ENCODE measurements at regions not wholly inside any gene's neighbourhood (a gene's known extent, or its start where the extent isn't known, plus 50 kb on each side); places are given as distances from the start of the nearest gene placed in this dataset.

- TF ChIP-seq CTCF (IDR thresholded peaks at IDR 0.05; ENCODE audit: control insufficient read depth, extremely low read depth, insufficient read depth), result no peak
- no peak overlapping the region for H3K4me3 ChIP-seq (ENCODE audit: low read depth, low read length)
- DNase-seq (ENCODE audit: low read depth), result no peak
These were observed 100.7 kb upstream of the TSPAN2 start for GRCh38 chr1:115189814-115190539.

- TF ChIP-seq CTCF (IDR thresholded peaks at IDR 0.05; ENCODE audit: control insufficient read depth, extremely low read depth, insufficient read depth), result no peak
- no peak for DNase-seq (ENCODE audit: low read depth)
- no peak overlapping the region for H3K4me3 ChIP-seq (ENCODE audit: low read depth, low read length)
These were observed 99.5 kb upstream of the TSPAN2 start for GRCh38 chr1:115188680-115189395.

- no peak for DNase-seq (ENCODE audit: low read depth)
- H3K4me3 ChIP-seq (ENCODE audit: low read depth, low read length), result no peak overlapping the region
- TF ChIP-seq CTCF (IDR thresholded peaks at IDR 0.05; ENCODE audit: control insufficient read depth, extremely low read depth, insufficient read depth), result no peak
These were observed 97.5 kb upstream of the TSPAN2 start for GRCh38 chr1:115186711-115187265.

- DNase-seq (ENCODE audit: low read depth), result no peak
- H3K4me3 ChIP-seq (ENCODE audit: low read depth, low read length), result no peak overlapping the region
- TF ChIP-seq CTCF (IDR thresholded peaks at IDR 0.05; ENCODE audit: control insufficient read depth, extremely low read depth, insufficient read depth), result no peak
These were observed 96.0 kb upstream of the TSPAN2 start for GRCh38 chr1:115185336-115185735.

DNA sequence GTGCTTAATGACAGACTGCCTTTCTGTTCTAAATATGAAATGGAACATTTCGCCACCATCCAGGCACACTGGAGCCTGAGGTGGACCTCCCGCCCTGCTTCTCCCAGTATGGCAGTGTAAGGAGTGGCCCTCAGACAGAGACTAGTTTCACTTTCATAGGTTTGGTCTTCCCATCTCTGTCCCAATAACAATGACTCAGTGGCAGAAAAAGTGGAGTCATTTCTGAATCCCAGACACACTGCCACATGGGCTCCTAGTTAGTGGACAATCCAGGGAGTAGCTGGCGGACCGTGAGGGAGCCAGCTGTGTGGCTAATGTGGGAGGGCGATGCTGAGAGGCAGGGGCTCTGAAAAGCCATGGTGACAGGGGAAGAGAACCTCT is 95.6 kb upstream of the TSPAN2 start:
- no peak overlapping the region for H3K4me3 ChIP-seq (ENCODE audit: low read depth, low read length)
- no peak for TF ChIP-seq CTCF (IDR thresholded peaks at IDR 0.05; ENCODE audit: control insufficient read depth, extremely low read depth, insufficient read depth)
- no peak for DNase-seq (ENCODE audit: low read depth)

- no peak overlapping the region for H3K4me3 ChIP-seq (ENCODE audit: low read depth, low read length)
- no peak for DNase-seq (ENCODE audit: low read depth)
- TF ChIP-seq CTCF (IDR thresholded peaks at IDR 0.05; ENCODE audit: control insufficient read depth, extremely low read depth, insufficient read depth), result no peak
These were observed 95.1 kb upstream of the TSPAN2 start for GRCh38 chr1:115184260-115184950.

Data from LNCaP clone FGC (cell line).